22Rv1 (cell line): ENCODE measurements at regions not wholly inside any gene's neighbourhood (a gene's known extent, or its start where the extent isn't known, plus 50 kb on each side); places are given as distances from the start of the nearest gene placed in this dataset.
A peak's percentile ranks its signal among the peaks of the same experiment; 100 is the strongest.

Experiments
- ZFX ChIP-seq: fragments of 450-650 bp; IDR thresholded peaks from 2 replicates; pipeline ENCODE4 v1.6.1; 2017; ENCODE audit warnings: antibody characterized with exemption, borderline replicate concordance
- TF ChIP-seq, protein P1 (sequence below): fragments of 450-650 bp; IDR thresholded peaks from 2 replicates; pipeline ENCODE4 v1.5.1; 2017; ENCODE audit warnings: mild to moderate bottlenecking

DNA sequence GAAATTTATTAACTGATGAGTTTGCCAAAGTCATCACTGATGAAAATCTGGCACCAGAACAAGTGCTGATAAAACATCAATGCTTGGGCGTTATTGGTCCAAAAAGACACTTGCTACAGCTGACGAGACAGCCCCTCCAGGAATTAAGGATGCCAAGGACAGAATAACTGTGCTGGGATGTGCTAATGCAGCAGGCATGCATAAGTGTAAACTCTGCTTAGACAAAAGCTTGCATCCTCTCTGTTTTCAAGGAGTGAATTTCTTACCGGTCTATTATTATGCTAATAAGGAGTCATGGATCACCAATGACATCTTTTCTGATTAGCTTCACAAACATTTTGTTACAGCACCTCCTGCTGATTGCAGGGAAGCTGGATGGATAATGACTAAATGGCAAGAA lies 402.0 kb downstream of the LTN1 start:
- TF ChIP-seq, protein P1, sequence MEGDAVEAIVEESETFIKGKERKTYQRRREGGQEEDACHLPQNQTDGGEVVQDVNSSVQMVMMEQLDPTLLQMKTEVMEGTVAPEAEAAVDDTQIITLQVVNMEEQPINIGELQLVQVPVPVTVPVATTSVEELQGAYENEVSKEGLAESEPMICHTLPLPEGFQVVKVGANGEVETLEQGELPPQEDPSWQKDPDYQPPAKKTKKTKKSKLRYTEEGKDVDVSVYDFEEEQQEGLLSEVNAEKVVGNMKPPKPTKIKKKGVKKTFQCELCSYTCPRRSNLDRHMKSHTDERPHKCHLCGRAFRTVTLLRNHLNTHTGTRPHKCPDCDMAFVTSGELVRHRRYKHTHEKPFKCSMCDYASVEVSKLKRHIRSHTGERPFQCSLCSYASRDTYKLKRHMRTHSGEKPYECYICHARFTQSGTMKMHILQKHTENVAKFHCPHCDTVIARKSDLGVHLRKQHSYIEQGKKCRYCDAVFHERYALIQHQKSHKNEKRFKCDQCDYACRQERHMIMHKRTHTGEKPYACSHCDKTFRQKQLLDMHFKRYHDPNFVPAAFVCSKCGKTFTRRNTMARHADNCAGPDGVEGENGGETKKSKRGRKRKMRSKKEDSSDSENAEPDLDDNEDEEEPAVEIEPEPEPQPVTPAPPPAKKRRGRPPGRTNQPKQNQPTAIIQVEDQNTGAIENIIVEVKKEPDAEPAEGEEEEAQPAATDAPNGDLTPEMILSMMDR, result peak; percentile 8; the same call in 1 of the 2 replicates
- no peak for TF ChIP-seq ZFX
